GM21367 (cell line): ENCODE measurements at regions not wholly inside any gene's neighbourhood (a gene's known extent, or its start where the extent isn't known, plus 50 kb on each side); places are given as distances from the start of the nearest gene placed in this dataset.

Source experiments
- ATAC-seq: cut with Tn5 transposase; IDR thresholded peaks from one replicate; pipeline ENCODE4 v1.9.1; 2021; ENCODE audit not compliant: unreplicated experiment

DNA sequence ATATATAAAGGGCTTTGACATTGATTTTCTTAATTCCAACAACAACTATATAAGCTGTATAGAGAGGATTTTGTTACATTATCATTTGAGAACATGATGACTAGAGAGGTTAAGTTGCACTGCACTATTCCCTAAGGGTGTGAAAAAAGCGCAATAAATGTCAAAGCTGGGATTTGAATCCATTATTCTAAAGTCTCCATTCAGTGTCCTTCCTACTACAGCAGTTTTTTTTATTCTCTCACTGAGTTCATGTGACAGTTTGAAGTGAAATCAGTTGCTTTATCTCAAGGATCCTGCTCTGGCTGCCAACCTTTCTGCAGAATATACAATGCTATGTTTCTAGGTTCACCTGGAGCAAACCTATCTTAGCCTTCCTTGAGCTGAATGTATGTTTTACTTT lies 177.5 kb downstream of the ANKRD50 start:
- no peak for ATAC-seq

DNA sequence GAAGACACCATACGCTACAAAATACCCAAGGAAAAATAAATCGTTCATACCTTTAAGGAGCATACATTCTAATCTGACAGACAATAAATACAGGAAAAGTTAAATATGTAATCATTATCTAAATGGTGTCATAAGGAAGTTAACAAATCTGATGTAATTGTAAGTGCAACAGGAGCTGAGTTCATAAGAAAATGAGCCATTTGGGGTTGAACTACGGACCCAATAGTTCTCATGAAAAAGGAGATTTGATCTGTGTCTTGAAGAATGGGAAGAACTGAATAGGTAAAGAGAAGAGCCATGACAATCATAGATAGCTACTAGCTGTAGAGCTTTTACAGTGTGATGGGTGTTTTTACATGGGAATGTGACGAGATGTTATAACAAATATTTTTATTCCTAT lies 175.6 kb downstream of the ANKRD50 start:
- no peak for ATAC-seq

DNA sequence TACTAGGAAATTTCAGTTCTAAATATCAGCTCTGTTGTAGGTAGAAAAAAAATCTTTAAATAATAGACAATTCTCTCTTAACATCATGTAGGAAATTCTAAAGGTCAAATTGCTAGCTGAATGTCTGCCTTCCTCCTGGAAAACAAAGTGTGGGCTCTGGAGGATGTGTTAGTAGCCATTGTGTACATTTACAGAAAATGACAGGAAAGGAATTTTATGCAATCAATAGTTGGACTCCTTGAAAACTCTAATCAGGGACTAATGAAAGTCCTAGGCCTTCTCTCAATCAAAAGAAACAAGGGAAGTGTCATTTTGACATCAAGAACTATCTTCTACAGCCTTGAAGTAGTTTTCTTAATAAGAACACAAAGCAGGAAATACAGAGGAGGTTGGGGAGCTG lies 174.6 kb downstream of the ANKRD50 start:
- no peak for ATAC-seq

DNA sequence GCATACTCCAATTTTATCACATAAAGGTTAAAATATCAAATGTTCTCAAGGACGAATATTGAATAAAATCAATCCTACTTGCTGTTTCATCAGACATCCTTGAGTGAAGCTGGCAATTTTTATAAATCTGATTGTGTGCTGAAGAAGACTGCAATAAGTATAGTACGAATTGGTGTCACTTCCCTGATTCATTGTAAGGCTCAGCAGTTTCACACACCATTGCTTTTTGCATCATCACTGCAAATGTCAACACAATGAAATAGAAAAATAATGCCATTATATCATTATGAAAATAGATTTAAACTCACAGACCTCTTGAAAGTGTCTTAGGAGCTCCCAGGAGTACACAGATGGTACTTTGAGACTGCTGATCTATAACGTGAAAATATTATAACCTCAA lies 172.5 kb downstream of the ANKRD50 start:
- ATAC-seq = no peak

DNA sequence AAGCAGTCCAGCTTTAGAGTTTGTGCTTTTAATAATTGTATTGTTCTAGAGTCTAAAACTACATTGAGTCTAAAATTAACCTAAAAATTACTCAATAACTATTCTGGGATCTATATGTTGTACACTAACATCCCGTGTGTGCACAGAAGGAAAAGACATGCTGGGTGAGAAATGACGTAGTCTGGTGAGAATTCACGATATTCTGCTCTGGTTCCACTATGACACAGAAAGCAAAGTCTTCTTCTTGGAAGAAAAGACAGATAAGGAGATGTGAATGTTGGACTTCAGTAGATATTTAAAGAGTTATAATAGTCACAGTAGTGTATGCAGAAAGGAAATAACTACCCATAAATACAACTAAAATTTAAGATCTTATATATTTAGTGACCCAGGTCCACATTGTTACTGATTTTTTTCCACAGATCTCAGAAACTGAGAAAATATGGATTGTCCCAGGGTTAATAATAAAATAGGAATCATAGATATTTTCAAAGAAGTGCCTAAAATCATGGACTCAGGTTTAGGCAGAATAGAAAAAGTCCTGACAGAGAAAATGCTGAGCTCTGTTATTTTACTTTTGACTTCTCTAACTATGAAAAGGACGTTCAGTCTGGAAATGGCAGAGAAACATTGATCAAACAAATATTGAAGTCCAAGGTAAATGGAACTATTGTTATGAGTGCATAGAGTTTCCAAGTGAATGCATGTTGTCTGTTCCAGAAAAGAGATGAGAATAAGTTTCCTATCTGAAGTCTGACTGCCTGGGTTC lies 170.7 kb downstream of the ANKRD50 start:
- ATAC-seq = no peak

DNA sequence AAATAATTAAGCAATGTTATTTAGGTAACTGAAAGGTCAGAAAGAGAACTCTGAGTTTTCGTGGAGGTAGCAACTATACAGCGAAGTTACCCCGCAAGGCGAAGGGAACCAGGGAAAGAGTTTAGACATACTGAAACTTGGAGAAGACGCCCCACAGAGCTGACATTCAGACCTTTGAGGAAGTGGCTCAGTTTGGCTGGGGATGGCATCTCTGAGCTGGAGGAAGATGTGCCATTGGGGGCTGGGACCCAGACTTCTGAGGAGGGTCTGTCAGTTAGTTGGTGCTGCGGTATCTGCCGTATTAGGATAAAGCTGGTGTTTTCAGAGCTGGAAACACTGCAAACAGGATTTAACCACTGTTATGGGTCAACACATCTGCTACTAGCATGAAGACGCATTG lies 156.6 kb downstream of the ANKRD50 start:
- ATAC-seq = no peak

DNA sequence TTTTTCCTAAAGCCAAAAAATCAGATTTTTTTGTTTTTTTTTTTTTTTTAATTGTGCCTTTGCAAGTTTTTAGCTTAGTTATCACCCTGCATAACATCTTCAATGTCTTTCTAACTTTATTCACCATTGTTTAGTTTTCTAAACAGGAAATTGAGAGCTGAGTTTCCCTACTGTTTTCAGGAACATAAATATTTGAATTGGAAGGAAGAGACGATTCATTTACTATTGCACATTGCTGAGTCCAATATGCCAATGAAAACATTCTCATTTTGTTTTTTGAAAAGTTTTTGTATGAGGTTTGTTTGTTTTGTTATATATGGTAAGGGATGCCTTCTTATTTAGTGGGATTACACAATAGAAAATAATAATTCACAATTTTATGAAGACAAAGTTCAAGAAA lies 148.4 kb downstream of the ANKRD50 start:
- ATAC-seq = no peak

DNA sequence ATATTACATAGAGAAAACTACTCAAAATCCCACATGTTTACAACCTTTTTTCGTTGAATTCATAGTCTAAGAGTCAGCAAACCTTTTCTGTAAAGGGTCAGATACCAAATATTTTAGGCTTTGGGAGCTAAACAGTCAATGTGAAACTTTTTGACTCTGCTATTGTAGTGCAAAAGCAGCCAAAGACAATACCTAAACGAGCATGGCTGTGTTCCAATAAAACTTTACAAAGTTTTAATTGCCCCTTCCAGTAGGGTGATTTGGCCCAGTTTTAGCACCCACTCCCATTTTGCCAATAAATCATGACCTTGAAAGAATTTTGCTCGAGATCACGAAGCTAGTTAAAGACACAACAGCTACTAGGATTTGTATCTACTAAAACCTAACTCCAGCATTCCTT lies 147.2 kb downstream of the ANKRD50 start:
- ATAC-seq = no peak

DNA sequence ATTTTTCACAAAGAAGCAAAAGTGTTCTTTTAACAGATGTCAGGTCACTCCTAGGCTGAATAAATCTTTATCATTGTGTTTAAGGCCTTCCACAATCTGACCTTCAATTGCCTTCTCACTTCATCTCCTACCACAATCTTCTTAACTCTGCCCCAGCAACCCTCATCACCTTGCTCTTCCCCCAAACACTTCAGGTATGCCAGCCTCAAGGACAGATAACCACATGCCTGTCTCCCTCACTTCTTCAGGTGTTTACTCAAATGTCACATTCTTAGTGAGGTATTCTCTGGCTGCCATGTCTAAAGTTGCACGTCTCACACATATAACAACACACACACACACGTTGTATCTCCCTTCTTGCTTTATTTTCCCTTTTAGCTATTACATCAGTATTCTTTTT lies 146.5 kb downstream of the ANKRD50 start:
- ATAC-seq = no peak

DNA sequence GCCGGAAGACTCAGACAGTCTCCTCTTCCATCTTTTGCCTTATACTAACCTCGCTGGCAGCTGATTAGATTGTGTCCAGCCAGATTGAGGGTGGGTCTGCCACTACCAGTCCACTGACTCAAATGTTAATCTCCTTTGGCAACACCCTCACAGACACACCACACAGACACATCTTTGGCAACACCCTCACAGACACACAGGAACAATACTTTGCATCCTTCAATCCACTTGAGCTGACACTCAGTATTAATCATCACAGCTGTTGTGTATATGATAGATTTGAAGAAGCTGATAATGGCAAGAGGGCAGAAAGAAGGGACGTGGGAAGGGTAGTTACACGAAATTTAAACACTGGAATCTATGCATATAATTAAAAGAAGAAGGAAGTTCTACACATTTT lies 139.5 kb downstream of the ANKRD50 start:
- no peak for ATAC-seq

DNA sequence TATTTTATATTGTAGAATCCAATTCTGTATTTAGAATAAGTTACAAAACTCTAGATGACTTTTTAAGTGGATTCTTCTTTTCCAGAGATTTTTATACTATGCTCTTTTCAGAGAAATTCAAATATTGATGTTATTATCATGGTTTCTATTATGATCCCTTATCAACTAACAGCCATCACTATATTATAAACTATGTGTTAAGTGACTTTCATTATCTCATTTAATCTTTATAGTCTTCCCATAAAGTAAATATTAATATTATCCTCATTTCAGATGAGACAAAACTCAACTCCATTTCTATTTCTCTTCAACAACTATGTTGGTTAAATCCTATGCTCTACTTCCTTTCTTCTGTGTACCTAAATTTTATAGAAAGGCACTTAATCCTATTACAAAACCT lies 132.6 kb downstream of the ANKRD50 start:
- ATAC-seq = no peak

DNA sequence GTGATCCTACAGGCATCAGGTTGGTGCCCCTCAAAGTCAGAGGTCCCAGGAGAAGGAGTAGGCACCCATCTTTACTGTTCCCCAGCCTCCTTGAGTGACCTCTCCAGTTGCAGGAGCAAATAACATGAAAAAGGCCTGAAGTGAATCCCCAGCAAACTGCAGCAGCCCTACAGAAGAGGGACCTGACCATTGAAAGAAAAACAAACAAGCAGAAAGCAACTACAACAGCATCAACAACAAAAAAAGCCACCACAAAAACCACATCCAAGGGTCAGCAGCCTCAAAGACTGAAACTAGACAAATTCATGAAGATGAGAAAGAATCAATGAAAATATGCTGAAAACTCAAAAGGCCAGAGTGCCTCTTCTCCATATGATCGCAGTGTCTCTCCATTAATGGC lies 128.7 kb downstream of the ANKRD50 start:
- ATAC-seq = no peak

DNA sequence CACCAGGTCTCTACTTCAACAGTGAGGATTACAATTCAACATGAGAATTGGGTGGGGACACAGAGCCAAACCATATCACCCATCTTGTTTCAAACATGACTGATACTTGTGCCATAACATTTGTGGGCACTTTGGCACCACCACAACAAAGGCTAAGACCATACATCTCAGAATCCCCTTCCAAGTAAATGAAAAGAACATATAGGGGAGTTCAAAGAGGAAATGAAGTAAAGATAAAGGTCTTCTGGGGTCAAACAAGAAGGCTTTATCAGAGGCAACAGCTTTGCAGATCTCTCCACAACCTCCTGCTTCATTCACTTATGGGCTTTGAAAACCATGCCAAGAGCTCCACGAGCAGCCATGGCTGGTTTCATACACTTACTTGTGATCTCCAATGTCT lies 122.7 kb downstream of the ANKRD50 start:
- no peak for ATAC-seq

DNA sequence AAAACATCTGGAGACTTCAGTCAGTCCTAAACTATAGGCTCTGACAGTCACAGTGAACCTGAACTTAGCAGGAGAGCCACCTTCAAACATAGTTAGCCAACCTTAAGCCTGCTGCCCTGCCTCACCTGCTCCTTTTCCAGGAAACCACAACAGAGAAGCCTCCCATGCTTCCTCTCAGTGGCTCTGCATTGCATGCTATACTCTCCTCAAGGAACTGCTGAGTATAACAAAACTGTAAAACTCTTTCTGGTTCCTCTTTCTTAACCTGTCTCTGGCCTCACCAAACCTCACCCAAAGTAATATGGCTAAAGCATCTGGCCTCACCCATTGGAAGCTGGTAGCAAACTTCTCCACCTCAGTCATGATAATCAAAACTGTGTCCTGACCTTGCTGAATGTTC lies 122.1 kb downstream of the ANKRD50 start:
- ATAC-seq = no peak

DNA sequence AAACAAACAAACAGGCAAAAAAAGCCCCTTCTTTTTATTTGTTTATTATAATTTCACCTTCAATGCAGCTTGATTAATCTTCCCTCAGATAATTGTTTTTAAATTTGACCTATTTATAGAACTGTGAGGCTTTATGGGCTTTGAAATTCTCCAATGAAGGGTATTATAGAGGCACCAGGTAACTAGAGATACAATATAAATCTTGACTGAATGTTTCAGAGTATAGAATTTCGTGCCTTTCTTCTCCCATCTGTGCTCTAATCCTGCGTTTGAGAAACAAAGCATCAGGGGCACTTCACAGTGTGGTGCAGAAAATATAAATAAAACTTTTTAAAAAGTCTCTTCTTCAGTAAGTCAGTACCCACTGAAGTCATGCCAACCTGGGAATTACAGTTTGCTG lies 120.9 kb downstream of the ANKRD50 start:
- ATAC-seq = no peak

DNA sequence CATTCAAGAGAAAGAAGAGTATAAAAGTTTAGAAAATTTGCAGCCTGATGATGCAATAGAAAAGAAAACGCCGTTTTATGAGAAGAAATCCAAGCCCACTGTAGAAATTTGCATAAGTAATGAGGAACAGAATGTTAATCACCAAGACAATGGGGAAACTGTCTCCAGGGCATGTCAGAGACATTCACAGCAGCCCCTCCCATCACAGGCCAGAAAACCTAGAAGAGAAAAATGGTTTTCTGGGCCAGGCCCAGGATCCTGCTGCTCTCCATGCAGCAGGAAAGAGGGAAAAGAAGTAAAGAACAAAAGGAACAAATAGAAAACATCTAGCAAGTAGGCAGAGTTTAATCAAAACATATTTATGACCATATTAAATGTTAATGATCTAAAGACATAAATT lies 119.0 kb downstream of the ANKRD50 start:
- no peak for ATAC-seq

DNA sequence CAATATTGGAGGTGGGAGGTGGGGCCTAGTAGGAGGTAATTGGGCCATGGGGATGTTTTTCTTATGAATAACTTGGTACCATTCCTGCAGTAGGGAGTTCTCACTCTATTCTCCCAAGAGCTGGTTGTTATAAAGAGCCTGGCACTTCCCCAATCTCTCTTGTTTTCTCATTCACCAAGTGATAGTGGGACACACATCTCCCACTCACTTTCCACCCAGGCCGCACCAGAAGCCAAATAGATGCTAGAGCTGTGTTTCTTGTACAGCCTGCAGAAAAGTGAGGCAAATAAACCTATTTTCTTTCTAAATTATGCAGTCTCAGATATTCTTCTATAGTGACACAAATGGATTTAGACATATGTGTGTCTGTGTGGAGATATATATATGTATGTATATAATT lies 117.6 kb downstream of the ANKRD50 start:
- ATAC-seq = no peak

DNA sequence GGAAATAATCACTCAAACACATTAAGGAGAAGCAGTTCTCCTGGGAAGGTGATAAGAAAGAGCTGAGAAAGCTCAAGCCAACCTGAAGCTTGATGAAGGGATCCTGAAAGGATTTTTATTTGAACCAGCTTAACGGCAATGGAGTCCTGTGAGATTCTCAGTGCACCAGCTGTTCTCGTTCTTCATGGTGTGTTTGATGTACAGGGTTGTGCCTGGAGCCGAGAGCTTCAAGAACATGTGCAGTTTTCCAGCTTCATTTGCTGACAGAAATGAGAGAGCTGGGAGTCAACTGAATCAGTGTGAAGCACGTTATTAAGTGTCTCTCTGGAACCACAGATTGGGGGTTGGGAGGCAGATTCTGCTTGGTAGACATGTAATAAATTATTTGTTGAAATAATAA lies 115.7 kb downstream of the ANKRD50 start:
- ATAC-seq = no peak

DNA sequence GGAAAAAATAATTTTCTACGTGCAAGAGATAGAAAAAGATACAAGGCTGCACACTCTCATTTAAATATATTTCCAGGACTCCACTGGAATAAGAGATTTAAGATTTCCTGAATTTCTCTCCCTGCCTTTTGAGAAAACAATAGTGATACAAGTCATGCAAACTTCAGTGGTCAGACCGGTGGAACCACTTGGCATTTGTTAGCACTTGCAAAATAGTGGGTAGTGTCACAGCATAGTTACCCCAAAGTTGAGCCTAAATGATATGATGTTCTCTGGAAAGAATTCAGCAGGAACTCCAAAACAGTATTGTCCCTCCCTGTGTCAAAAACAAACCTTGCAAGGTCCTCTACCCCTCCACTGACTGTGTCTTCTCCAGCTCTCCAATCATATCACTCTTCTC lies 102.3 kb downstream of the ANKRD50 start:
- ATAC-seq = no peak
